WTC11 (cell line): ENCODE measurements at regions not wholly inside any gene's neighbourhood (a gene's known extent, or its start where the extent isn't known, plus 50 kb on each side); places are given as distances from the start of the nearest gene placed in this dataset.

Experiments used
- ATAC-seq: fragments of 200-7000 bp; cut with Tn5 transposase; 2 replicates; pipeline ENCODE4 v1.10.0; 2021; ENCODE audit warnings: mild to moderate bottlenecking, moderate library complexity
- CTCF ChIA-PET: fragments of 300-600 bp; sonication (Branson Sonifier 250); formaldehyde crosslinking; loops from one replicate; lab custom pipeline; 2021; ENCODE audit warnings: antibody characterized with exemption; lab: Charles Lee
- POLR2A ChIA-PET: fragments of 350-600 bp; sonication (Branson Sonifier 250); formaldehyde crosslinking; loops from one replicate; lab custom pipeline; 2021; ENCODE audit warnings: antibody characterized with exemption; lab: Charles Lee
- DNase-seq: peaks from one replicate; pipeline ENCODE4 v3.0.0; 2021; ENCODE audit warnings: low spot score
- H3K27ac Mint-ChIP-seq: 2 replicates; pipeline ENCODE4 v1.8.0; 2021; ENCODE audit warnings: mixed read lengths
- H3K27me3 Mint-ChIP-seq: 2 replicates; pipeline ENCODE4 v1.8.0; 2021; ENCODE audit warnings: low read depth, mild to moderate bottlenecking, moderate library complexity, mixed read lengths
- H3K36me3 Mint-ChIP-seq: 2 replicates; pipeline ENCODE4 v1.8.0; 2021; ENCODE audit warnings: mixed read lengths
- H3K4me1 Mint-ChIP-seq: 2 replicates; pipeline ENCODE4 v1.8.0; 2022; ENCODE audit warnings: mixed read lengths
- H3K4me3 Mint-ChIP-seq: 2 replicates; pipeline ENCODE4 v1.8.0; 2021; ENCODE audit warnings: mild to moderate bottlenecking, moderate library complexity, mixed read lengths
- H3K9me3 Mint-ChIP-seq: 2 replicates; pipeline ENCODE4 v1.8.0; 2021; ENCODE audit warnings: mixed read lengths
- CREB1 ChIP-seq: sonication (generic); formaldehyde crosslinking; IDR thresholded peaks from 2 replicates; pipeline ENCODE4 v1.8.0; 2023; ENCODE audit warnings: mild to moderate bottlenecking, missing genetic modification reagents
- ELF4 ChIP-seq: sonication (generic); formaldehyde crosslinking; IDR thresholded peaks from 2 replicates; pipeline ENCODE4 v1.8.1; 2022; ENCODE audit warnings: low read depth, mild to moderate bottlenecking, moderate library complexity, missing genetic modification reagents
- HMGA2 ChIP-seq: fragments of 250-450 bp; sonication (Bioruptor Pico); IDR thresholded peaks from 2 replicates; pipeline ENCODE4 v1.4.0; 2021; ENCODE audit warnings: mild to moderate bottlenecking, moderate library complexity
- JAZF1 ChIP-seq: fragments of 250-450 bp; sonication (Bioruptor Pico); IDR thresholded peaks from 2 replicates; pipeline ENCODE4 v1.9.0; 2021; ENCODE audit warnings: moderate library complexity, mild to moderate bottlenecking, inconsistent platforms
- JUN ChIP-seq: sonication (generic); formaldehyde crosslinking; IDR thresholded peaks from 2 replicates; pipeline ENCODE4 v1.8.0; 2023; ENCODE audit warnings: mild to moderate bottlenecking, missing genetic modification reagents
- NFYB ChIP-seq: sonication (generic); formaldehyde crosslinking; conservative IDR thresholded peaks from 2 replicates; pipeline ENCODE4 v1.8.0; 2022; ENCODE audit warnings: low read depth, missing genetic modification reagents
- RORB ChIP-seq: fragments of 250-450 bp; sonication (Bioruptor Pico); IDR thresholded peaks from 2 replicates; pipeline ENCODE4 v1.9.0; 2021; ENCODE audit warnings: mild to moderate bottlenecking
- TEAD4 ChIP-seq: sonication (generic); formaldehyde crosslinking; IDR thresholded peaks from 2 replicates; pipeline ENCODE4 v1.8.0; 2022; ENCODE audit warnings: mild to moderate bottlenecking, missing genetic modification reagents
- ZNF263 ChIP-seq: sonication (generic); formaldehyde crosslinking; IDR thresholded peaks from 2 replicates; pipeline ENCODE4 v1.8.1; 2022; ENCODE audit warnings: low read depth, mild to moderate bottlenecking, moderate library complexity, missing genetic modification reagents
- ZNF317 ChIP-seq: sonication (generic); formaldehyde crosslinking; IDR thresholded peaks from 2 replicates; pipeline ENCODE4 v1.8.1; 2023; ENCODE audit warnings: low read depth, mild to moderate bottlenecking, moderate library complexity, missing genetic modification reagents, borderline replicate concordance
- TF ChIP-seq, protein P1 (sequence below): fragments of 250-450 bp; sonication (Bioruptor Pico); IDR thresholded peaks from 2 replicates; pipeline ENCODE4 v1.9.0; 2021; ENCODE audit warnings: mild to moderate bottlenecking, borderline replicate concordance
- TF ChIP-seq, protein P2 (sequence below): sonication (generic); formaldehyde crosslinking; conservative IDR thresholded peaks from 2 replicates; pipeline ENCODE4 v1.8.1; 2023; ENCODE audit warnings: mild to moderate bottlenecking, low read depth, missing genetic modification reagents, moderate library complexity
- TF ChIP-seq, protein P3 (sequence below): sonication (generic); formaldehyde crosslinking; IDR thresholded peaks from 2 replicates; pipeline ENCODE4 v1.8.1; 2023; ENCODE audit warnings: mild to moderate bottlenecking, missing genetic modification reagents, moderate library complexity
- TF ChIP-seq, protein P4 (sequence below): sonication (generic); formaldehyde crosslinking; IDR thresholded peaks from 2 replicates; pipeline ENCODE4 v1.8.0; 2022; ENCODE audit warnings: mild to moderate bottlenecking, missing genetic modification reagents
- TF ChIP-seq, protein P5 (sequence below): sonication (generic); formaldehyde crosslinking; IDR thresholded peaks from 2 replicates; pipeline ENCODE4 v1.8.0; 2022; ENCODE audit warnings: missing genetic modification reagents

DNA sequence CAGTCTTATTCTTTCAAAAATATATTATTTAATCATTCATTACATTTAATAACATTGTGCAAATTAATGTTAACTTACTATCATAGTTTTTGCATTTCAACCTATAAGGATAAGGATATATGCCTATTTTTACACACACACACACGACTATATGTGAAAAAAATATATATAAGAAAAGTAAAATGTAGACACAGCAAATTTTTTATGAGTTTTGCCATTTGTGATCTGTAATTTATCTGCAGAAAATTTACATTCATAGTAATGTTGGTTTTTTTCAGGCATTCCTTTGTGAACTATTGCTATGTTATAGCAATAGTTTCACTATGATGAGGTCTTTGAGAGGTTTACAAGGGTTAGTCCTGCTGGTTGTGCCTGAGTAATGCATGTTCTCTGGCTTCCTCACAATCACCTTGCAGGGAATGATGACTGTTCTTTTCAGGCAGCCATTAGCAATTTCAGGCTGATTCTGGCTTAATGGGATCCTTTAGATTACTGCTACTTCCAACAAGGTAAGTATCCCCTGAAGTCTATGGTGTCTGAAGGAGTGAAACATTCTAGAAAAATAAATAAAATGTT is 183.7 kb upstream of the CDK1 start:
- no peak overlapping the region for H3K4me3 Mint-ChIP-seq
- H3K36me3 Mint-ChIP-seq: no peaks in the 10 kb centered on the region
- peaks cover 9% of the 10 kb centered on the region for H3K4me1 Mint-ChIP-seq
- ATAC-seq (peak; percentile 98), DNase-seq (no peak)
- peak overlapping the region; percentile 41 for H3K27ac Mint-ChIP-seq
- no peaks in the 10 kb centered on the region for H3K27me3 Mint-ChIP-seq
- no peaks in the 10 kb centered on the region for H3K9me3 Mint-ChIP-seq
- TF ChIP-seq, protein P1, sequence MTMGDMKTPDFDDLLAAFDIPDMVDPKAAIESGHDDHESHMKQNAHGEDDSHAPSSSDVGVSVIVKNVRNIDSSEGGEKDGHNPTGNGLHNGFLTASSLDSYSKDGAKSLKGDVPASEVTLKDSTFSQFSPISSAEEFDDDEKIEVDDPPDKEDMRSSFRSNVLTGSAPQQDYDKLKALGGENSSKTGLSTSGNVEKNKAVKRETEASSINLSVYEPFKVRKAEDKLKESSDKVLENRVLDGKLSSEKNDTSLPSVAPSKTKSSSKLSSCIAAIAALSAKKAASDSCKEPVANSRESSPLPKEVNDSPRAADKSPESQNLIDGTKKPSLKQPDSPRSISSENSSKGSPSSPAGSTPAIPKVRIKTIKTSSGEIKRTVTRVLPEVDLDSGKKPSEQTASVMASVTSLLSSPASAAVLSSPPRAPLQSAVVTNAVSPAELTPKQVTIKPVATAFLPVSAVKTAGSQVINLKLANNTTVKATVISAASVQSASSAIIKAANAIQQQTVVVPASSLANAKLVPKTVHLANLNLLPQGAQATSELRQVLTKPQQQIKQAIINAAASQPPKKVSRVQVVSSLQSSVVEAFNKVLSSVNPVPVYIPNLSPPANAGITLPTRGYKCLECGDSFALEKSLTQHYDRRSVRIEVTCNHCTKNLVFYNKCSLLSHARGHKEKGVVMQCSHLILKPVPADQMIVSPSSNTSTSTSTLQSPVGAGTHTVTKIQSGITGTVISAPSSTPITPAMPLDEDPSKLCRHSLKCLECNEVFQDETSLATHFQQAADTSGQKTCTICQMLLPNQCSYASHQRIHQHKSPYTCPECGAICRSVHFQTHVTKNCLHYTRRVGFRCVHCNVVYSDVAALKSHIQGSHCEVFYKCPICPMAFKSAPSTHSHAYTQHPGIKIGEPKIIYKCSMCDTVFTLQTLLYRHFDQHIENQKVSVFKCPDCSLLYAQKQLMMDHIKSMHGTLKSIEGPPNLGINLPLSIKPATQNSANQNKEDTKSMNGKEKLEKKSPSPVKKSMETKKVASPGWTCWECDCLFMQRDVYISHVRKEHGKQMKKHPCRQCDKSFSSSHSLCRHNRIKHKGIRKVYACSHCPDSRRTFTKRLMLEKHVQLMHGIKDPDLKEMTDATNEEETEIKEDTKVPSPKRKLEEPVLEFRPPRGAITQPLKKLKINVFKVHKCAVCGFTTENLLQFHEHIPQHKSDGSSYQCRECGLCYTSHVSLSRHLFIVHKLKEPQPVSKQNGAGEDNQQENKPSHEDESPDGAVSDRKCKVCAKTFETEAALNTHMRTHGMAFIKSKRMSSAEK: no peak
- TF ChIP-seq RORB (CRISPR knock-in tag) (no peak), ELF4 (CRISPR knock-in tag) (no peak), ZNF317 (CRISPR knock-in tag) (no peak), CREB1 (CRISPR knock-in tag) (no peak), NFYB (no peak), JAZF1 (CRISPR knock-in tag) (no peak), ZNF263 (no peak)
- TF ChIP-seq, protein P2, sequence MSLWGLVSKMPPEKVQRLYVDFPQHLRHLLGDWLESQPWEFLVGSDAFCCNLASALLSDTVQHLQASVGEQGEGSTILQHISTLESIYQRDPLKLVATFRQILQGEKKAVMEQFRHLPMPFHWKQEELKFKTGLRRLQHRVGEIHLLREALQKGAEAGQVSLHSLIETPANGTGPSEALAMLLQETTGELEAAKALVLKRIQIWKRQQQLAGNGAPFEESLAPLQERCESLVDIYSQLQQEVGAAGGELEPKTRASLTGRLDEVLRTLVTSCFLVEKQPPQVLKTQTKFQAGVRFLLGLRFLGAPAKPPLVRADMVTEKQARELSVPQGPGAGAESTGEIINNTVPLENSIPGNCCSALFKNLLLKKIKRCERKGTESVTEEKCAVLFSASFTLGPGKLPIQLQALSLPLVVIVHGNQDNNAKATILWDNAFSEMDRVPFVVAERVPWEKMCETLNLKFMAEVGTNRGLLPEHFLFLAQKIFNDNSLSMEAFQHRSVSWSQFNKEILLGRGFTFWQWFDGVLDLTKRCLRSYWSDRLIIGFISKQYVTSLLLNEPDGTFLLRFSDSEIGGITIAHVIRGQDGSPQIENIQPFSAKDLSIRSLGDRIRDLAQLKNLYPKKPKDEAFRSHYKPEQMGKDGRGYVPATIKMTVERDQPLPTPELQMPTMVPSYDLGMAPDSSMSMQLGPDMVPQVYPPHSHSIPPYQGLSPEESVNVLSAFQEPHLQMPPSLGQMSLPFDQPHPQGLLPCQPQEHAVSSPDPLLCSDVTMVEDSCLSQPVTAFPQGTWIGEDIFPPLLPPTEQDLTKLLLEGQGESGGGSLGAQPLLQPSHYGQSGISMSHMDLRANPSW: no peak
- TF ChIP-seq, protein P3, sequence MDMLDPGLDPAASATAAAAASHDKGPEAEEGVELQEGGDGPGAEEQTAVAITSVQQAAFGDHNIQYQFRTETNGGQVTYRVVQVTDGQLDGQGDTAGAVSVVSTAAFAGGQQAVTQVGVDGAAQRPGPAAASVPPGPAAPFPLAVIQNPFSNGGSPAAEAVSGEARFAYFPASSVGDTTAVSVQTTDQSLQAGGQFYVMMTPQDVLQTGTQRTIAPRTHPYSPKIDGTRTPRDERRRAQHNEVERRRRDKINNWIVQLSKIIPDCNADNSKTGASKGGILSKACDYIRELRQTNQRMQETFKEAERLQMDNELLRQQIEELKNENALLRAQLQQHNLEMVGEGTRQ (CRISPR knock-in tag): no peak
- POLR2A ChIA-PET: no interaction called here
- CTCF ChIA-PET: interaction anchor here (1.4 kb wide), 1 partner anchor 10 kb away, joined by 5 read pairs; no protein-coding TSS in a partner anchor

DNA sequence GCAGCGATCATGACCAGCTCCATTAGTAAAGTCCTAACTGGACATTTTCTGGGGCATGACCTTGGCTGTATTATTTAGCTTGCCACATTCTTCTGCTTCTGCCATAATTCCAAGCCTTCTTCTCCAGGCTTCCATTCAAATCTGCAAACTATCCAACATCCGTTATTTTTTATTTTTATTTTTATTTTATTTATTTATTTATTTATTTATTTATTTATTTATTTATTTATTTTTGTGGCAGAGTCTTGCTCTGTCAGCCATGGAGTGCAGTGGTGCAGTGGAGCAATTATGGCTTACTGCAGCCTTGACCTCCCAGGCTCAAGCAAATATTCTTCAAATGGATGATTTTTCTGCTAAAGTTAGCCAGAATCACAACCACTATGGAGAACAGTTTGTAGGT is 187.2 kb upstream of the CDK1 start:
- Mint-ChIP-seq H3K27ac (no peak overlapping the region), H3K36me3 (no peaks in the 10 kb centered on the region), H3K4me1 (peaks cover 9% of the 10 kb centered on the region), H3K4me3 (no peak overlapping the region), H3K9me3 (no peaks in the 10 kb centered on the region), H3K27me3 (no peaks in the 10 kb centered on the region)
- no peak for ATAC-seq
- ChIA-PET CTCF (no interaction called here), POLR2A (no interaction called here)
- DNase-seq: no peak
- TF ChIP-seq, protein P4, sequence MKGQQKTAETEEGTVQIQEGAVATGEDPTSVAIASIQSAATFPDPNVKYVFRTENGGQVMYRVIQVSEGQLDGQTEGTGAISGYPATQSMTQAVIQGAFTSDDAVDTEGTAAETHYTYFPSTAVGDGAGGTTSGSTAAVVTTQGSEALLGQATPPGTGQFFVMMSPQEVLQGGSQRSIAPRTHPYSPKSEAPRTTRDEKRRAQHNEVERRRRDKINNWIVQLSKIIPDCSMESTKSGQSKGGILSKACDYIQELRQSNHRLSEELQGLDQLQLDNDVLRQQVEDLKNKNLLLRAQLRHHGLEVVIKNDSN (CRISPR knock-in tag): no peak
- TF ChIP-seq JUN (CRISPR knock-in tag): no peak
- TF ChIP-seq TEAD4 (CRISPR knock-in tag): no peak
- TF ChIP-seq, protein P5, sequence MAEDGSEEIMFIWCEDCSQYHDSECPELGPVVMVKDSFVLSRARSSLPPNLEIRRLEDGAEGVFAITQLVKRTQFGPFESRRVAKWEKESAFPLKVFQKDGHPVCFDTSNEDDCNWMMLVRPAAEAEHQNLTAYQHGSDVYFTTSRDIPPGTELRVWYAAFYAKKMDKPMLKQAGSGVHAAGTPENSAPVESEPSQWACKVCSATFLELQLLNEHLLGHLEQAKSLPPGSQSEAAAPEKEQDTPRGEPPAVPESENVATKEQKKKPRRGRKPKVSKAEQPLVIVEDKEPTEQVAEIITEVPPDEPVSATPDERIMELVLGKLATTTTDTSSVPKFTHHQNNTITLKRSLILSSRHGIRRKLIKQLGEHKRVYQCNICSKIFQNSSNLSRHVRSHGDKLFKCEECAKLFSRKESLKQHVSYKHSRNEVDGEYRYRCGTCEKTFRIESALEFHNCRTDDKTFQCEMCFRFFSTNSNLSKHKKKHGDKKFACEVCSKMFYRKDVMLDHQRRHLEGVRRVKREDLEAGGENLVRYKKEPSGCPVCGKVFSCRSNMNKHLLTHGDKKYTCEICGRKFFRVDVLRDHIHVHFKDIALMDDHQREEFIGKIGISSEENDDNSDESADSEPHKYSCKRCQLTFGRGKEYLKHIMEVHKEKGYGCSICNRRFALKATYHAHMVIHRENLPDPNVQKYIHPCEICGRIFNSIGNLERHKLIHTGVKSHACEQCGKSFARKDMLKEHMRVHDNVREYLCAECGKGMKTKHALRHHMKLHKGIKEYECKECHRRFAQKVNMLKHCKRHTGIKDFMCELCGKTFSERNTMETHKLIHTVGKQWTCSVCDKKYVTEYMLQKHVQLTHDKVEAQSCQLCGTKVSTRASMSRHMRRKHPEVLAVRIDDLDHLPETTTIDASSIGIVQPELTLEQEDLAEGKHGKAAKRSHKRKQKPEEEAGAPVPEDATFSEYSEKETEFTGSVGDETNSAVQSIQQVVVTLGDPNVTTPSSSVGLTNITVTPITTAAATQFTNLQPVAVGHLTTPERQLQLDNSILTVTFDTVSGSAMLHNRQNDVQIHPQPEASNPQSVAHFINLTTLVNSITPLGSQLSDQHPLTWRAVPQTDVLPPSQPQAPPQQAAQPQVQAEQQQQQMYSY (CRISPR knock-in tag): no peak
- TF ChIP-seq HMGA2 (CRISPR knock-in tag): peak; percentile 65
